DMS 273 treated with DMSO at 0.1 percent for 48 hours (cell line): ENCODE measurements at regions not wholly inside any gene's neighbourhood (a gene's known extent, or its start where the extent isn't known, plus 50 kb on each side); places are given as distances from the start of the nearest gene placed in this dataset.
"Not testable (repeated sequence)": the region's sequence is repeated elsewhere in the genome, so short reads cannot be mapped to it uniquely, and the experiment has no call there.

ENCODE experiments used
- DNase-seq: peaks from one replicate; lab custom pipeline; 2025; lab: John Stamatoyannopoulos, UW

- DNase-seq = no peak
Observed at GRCh38 chr2:132272713-132273112, 111.0 kb upstream of the ANKRD30BL start.

GRCh38 chr2:132273585-132273984 is 111.8 kb upstream of the ANKRD30BL start:
- not testable (repeated sequence) for DNase-seq

- DNase-seq = no peak
Observed at GRCh38 chr2:132274000-132274399, 112.2 kb upstream of the ANKRD30BL start.

- no peak for DNase-seq
Observed at GRCh38 chr2:132275396-132275795, 113.6 kb upstream of the ANKRD30BL start.

- no peak for DNase-seq
Observed at GRCh38 chr2:132276571-132276981, 114.8 kb upstream of the ANKRD30BL start.

- no peak for DNase-seq
Observed at GRCh38 chr2:132278267-132278666, 116.5 kb upstream of the ANKRD30BL start.

- no peak for DNase-seq
Observed at GRCh38 chr2:132279344-132279743, 117.6 kb upstream of the ANKRD30BL start.

GRCh38 chr2:132279930-132280615 is 118.3 kb upstream of the ANKRD30BL start:
- DNase-seq = no peak

GRCh38 chr2:132280912-132281311 is 119.2 kb upstream of the ANKRD30BL start:
- DNase-seq = no peak

GRCh38 chr2:132282104-132282503 is 120.4 kb upstream of the ANKRD30BL start:
- DNase-seq = not testable (repeated sequence)

GRCh38 chr2:132282911-132283310 is 121.2 kb upstream of the ANKRD30BL start:
- DNase-seq = no peak

- not testable (repeated sequence) for DNase-seq
Observed at GRCh38 chr2:132286289-132286911, 124.6 kb upstream of the ANKRD30BL start.

- DNase-seq = not testable (repeated sequence)
Observed at GRCh38 chr2:132287910-132288309, 126.2 kb upstream of the ANKRD30BL start.

GRCh38 chr2:132289138-132289537 is 127.4 kb upstream of the ANKRD30BL start:
- not testable (repeated sequence) for DNase-seq

GRCh38 chr2:132289812-132290211 is 126.8 kb upstream of the GPR39 start:
- not testable (repeated sequence) for DNase-seq

- not testable (repeated sequence) for DNase-seq
Observed at GRCh38 chr2:132300592-132301378, 115.8 kb upstream of the GPR39 start.

GRCh38 chr2:132304661-132305380 is 111.8 kb upstream of the GPR39 start:
- not testable (repeated sequence) for DNase-seq

- not testable (repeated sequence) for DNase-seq
Observed at GRCh38 chr2:132307613-132308198, 108.9 kb upstream of the GPR39 start.

GRCh38 chr2:132309203-132309602 is 107.4 kb upstream of the GPR39 start:
- not testable (repeated sequence) for DNase-seq

- DNase-seq = not testable (repeated sequence)
Observed at GRCh38 chr2:132315546-132315945, 101.1 kb upstream of the GPR39 start.

- not testable (repeated sequence) for DNase-seq
Observed at GRCh38 chr2:132317026-132317680, 99.5 kb upstream of the GPR39 start.
